ENCODE measurements at regions not wholly inside any gene's neighbourhood (a gene's known extent, or its start where the extent isn't known, plus 50 kb on each side); places are given as distances from the start of the nearest gene placed in this dataset.

- no peak for DNase-seq
Measured at GRCh38 chr2:14126846-14127245, 505.7 kb upstream of the LRATD1 start.

GRCh38 chr2:14127765-14128164 is 504.8 kb upstream of the LRATD1 start:
- DNase-seq, result no peak

- DNase-seq, result no peak
Measured at GRCh38 chr2:14132386-14132785, 500.1 kb upstream of the LRATD1 start.

- DNase-seq, result no peak
Measured at GRCh38 chr2:14134771-14135170, 497.7 kb upstream of the LRATD1 start.

- DNase-seq, result no peak
Measured at GRCh38 chr2:14136030-14136429, 496.5 kb upstream of the LRATD1 start.

- DNase-seq, result no peak
Measured at GRCh38 chr2:14137643-14138042, 494.9 kb upstream of the LRATD1 start.

GRCh38 chr2:14140009-14140550 is 492.4 kb upstream of the LRATD1 start:
- no peak for DNase-seq

GRCh38 chr2:14143435-14143834 is 489.1 kb upstream of the LRATD1 start:
- DNase-seq, result no peak

- DNase-seq, result no peak
Measured at GRCh38 chr2:14148216-14148615, 484.3 kb upstream of the LRATD1 start.

GRCh38 chr2:14157816-14158215 is 474.7 kb upstream of the LRATD1 start:
- no peak for DNase-seq

GRCh38 chr2:14180333-14180732 is 452.2 kb upstream of the LRATD1 start:
- DNase-seq, result no peak

- no peak for DNase-seq
Measured at GRCh38 chr2:14182227-14182946, 450.1 kb upstream of the LRATD1 start.

- no peak for DNase-seq
Measured at GRCh38 chr2:14185906-14186305, 446.6 kb upstream of the LRATD1 start.

GRCh38 chr2:14188446-14188845 is 444.1 kb upstream of the LRATD1 start:
- no peak for DNase-seq

GRCh38 chr2:14189929-14190328 is 442.6 kb upstream of the LRATD1 start:
- DNase-seq, result no peak

- no peak for DNase-seq
Measured at GRCh38 chr2:14194233-14194632, 438.3 kb upstream of the LRATD1 start.

- no peak for DNase-seq
Measured at GRCh38 chr2:14197293-14197692, 435.2 kb upstream of the LRATD1 start.

GRCh38 chr2:14199040-14199439 is 433.5 kb upstream of the LRATD1 start:
- DNase-seq, result no peak

- no peak for DNase-seq
Measured at GRCh38 chr2:14219306-14219705, 413.2 kb upstream of the LRATD1 start.

GRCh38 chr2:14220101-14220500 is 412.4 kb upstream of the LRATD1 start:
- DNase-seq, result no peak

- no peak for DNase-seq
Measured at GRCh38 chr2:14221466-14221865, 411.1 kb upstream of the LRATD1 start.

GRCh38 chr2:14223576-14223975 is 408.9 kb upstream of the LRATD1 start:
- DNase-seq, result no peak

GRCh38 chr2:14231391-14231898 is 401.1 kb upstream of the LRATD1 start:
- no peak for DNase-seq

GRCh38 chr2:14232217-14232616 is 400.3 kb upstream of the LRATD1 start:
- no peak for DNase-seq

GRCh38 chr2:14234911-14235310 is 397.6 kb upstream of the LRATD1 start:
- DNase-seq, result no peak

Measured in bone marrow (tissue), 2 donors.